GM13976 (cell line): ENCODE measurements at regions not wholly inside any gene's neighbourhood (a gene's known extent, or its start where the extent isn't known, plus 50 kb on each side); places are given as distances from the start of the nearest gene placed in this dataset.

Experiments used
- DNase-seq: peaks from one replicate; pipeline ENCODE4 v3.0.0; 2012; ENCODE audit warnings: low spot score
- CTCF ChIP-seq: IDR thresholded peaks from 2 replicates; pipeline ENCODE4 v1.5.1; 2012; ENCODE audit warnings: borderline replicate concordance, mild to moderate bottlenecking; ENCODE audit not compliant: insufficient read depth; ENCODE audit errors: extremely low read depth, missing control alignments, control extremely low read depth
- in situ Hi-C: fragments of 300-500 bp; cut with MboI; formaldehyde crosslinking; loops from one replicate; pipeline ENCODE4 v1.12.0; 2022; ENCODE audit warnings: low sequenced_read_pairs, mixed read lengths, inconsistent platforms; ENCODE audit not compliant: unreplicated experiment

GRCh38 chr5:40381676-40382363, 297.9 kb upstream of the PTGER4 start:
- in situ Hi-C loops: no loop called here
- no peak for TF ChIP-seq CTCF
- no peak for DNase-seq

DNA sequence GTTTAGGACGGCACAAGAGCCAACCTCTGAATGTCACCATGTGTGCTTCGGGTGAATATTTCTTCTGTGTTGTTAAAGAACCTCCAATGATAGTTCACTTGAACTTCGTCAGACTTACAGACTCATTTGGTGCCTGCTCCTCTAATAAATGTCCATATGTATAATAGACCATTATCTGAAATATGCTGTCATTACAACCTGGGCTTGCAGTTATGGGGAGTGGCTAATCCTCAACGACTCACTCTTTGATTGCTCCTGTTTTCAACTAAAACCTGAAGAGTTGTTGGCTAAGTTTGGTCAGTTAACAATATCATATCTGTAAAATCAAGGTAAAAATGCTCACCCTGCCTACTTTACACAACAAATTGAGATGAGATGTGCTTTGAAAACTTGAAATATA, 298.7 kb upstream of the PTGER4 start:
- in situ Hi-C loops: no loop called here
- no peak for DNase-seq
- TF ChIP-seq CTCF: no peak

DNA sequence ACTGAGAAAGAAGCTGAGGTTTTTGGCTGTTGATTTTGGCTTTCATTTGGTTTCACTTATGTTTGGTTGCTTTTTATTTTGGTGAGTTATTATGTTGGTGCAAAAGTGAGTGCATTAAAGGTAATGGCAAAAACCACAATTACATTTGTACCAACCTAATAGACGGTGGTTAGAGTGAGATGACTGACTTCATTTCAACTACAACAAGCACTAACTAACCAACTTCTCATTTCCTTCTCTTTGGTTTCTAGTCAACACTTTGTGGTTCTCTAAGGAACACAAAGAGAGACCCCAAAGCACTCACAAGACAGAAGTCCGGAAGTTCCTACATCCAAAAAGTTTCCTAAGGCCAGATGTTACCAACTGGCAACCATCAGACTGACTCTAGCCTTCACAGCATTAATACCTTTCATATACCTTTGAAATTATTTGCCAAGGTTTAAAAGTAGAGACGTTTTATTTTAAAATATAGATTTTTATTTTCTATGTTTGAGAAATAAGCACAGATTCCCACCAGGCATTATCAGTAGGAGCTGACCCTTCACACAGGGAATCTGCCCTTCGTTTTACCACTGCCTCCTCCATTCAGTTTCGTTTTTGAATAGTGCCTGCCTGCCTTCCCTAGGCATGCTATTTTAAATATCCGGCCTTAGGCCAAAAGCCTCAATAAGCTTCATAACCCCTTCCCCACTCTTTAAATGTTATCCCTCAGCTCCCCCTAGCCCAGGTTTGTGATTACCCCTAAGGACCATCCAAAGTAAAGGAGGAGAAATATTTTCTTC, 301.1 kb upstream of the PTGER4 start:
- in situ Hi-C loops: no loop called here
- no peak for TF ChIP-seq CTCF
- DNase-seq: no peak

GRCh38 chr5:40376566-40376965, 303.1 kb upstream of the PTGER4 start:
- in situ Hi-C loops: no loop called here

DNA sequence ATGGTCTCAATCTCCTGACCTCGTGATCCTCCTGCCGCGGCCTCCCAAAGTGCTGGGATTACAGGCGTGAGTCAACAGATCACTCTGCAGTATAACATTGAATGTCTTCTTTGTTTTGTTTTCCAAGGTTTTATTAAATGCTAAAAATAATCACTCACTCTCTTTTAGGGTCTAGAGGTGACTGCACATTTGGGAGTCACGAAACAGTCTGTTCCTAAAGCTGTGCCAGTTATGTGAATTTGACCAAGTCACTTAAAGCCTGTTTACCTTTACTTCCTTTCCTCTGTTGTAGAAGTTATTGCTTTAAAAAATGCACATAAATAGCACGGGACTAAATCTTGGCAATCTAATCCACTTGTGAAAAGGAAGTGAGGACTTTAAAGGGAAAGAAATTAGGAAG, 304.9 kb upstream of the PTGER4 start:
- in situ Hi-C loops: no loop called here
- no peak for DNase-seq
- no peak for TF ChIP-seq CTCF

More at GRCh38 chr5:40376566-40376965, 303.1 kb upstream of the PTGER4 start:
- no peak for DNase-seq
- no peak for TF ChIP-seq CTCF

DNA sequence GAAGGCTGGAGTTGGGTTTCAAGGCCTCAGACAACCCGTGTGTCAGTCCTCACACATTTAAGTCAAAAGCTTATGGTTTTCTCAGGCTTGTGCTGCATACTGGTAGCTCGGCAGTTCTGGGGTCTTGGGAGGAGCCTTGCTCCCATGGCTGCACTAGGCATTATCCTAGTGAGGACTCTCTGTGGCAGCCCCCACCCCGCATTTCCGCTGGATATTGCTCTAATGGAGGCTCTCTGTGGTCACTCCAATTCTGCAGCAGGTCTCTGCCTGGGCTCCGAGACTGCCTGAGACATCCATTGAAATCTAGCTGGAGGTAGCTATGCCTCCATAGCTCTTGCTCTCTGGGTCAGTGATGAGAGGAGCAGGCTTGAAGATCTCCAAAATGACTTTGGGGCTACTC, 311.5 kb upstream of the PTGER4 start:
- no peak for DNase-seq
- TF ChIP-seq CTCF: no peak
- in situ Hi-C loops: no loop called here
